GM23338 (cell line): ENCODE measurements at regions not wholly inside any gene's neighbourhood (a gene's known extent, or its start where the extent isn't known, plus 50 kb on each side); places are given as distances from the start of the nearest gene placed in this dataset.

Source experiments
- ATAC-seq: fragments of 200-7000 bp; cut with Tn5 transposase; 3 replicates; pipeline ENCODE4 v1.9.1; 2020
- DNase-seq: peaks from one replicate; pipeline ENCODE4 v3.0.0-alpha.2; 2015; ENCODE audit warnings: low spot score
- H2AFZ ChIP-seq: fragments of 200-600 bp; sonication (generic); 2 replicates; pipeline ENCODE4 v1.8.0; 2016; ENCODE audit warnings: antibody characterized with exemption, mild to moderate bottlenecking, moderate library complexity
- H3F3A ChIP-seq: fragments of 200-600 bp; sonication (generic); replicated peaks from 2 replicates; pipeline ENCODE4 v1.8.0; 2017; ENCODE audit warnings: antibody characterized with exemption, mixed run types, low read depth
- H3K27ac ChIP-seq: fragments of 200-600 bp; sonication (generic); 2 replicates; pipeline ENCODE4 v1.6.1; 2016; ENCODE audit warnings: low read depth
- H3K27me3 ChIP-seq: fragments of 200-600 bp; sonication (generic); 2 replicates; pipeline ENCODE4 v1.8.0; 2016; ENCODE audit warnings: mild to moderate bottlenecking, mixed run types, moderate library complexity; ENCODE audit not compliant: insufficient read depth
- H3K36me3 ChIP-seq: fragments of 200-600 bp; sonication (generic); 2 replicates; pipeline ENCODE4 v1.8.0; 2016; ENCODE audit warnings: mild to moderate bottlenecking; ENCODE audit not compliant: insufficient read depth
- H3K4me1 ChIP-seq: fragments of 200-600 bp; sonication (generic); 2 replicates; pipeline ENCODE4 v1.8.0; 2016; ENCODE audit warnings: mild to moderate bottlenecking, moderate library complexity; ENCODE audit not compliant: insufficient read depth
- H3K4me2 ChIP-seq: fragments of 200-600 bp; sonication (generic); 2 replicates; pipeline ENCODE4 v1.7.1; 2017; ENCODE audit warnings: mixed run types
- H3K4me3 ChIP-seq: fragments of 200-600 bp; sonication (generic); 2 replicates; pipeline ENCODE4 v1.6.1; 2016; ENCODE audit warnings: mixed run types
- H3K79me2 ChIP-seq: fragments of 200-600 bp; sonication (generic); replicated peaks from 2 replicates; pipeline ENCODE4 v1.8.0; 2017; ENCODE audit warnings: mild to moderate bottlenecking; ENCODE audit not compliant: insufficient read depth
- H3K9me2 ChIP-seq: fragments of 200-600 bp; sonication (generic); 2 replicates; pipeline ENCODE4 v1.8.0; 2017; ENCODE audit not compliant: insufficient read depth
- H4K20me1 ChIP-seq: fragments of 200-600 bp; sonication (generic); replicated peaks from 2 replicates; pipeline ENCODE4 v1.8.0; 2017; ENCODE audit warnings: mild to moderate bottlenecking; ENCODE audit not compliant: insufficient read depth
- H3K27ac Mint-ChIP-seq: 2 replicates; pipeline ENCODE4 v1.8.0; 2020; ENCODE audit warnings: inconsistent platforms, mild to moderate bottlenecking, moderate library complexity, mixed read lengths
- H3K27me3 Mint-ChIP-seq: 3 replicates; pipeline ENCODE4 v1.8.0; 2022; ENCODE audit warnings: low read depth, mild to moderate bottlenecking, moderate library complexity, mixed read lengths, inconsistent platforms; ENCODE audit not compliant: insufficient read depth, poor library complexity
- H3K36me3 Mint-ChIP-seq: 3 replicates; pipeline ENCODE4 v1.8.0; 2021; ENCODE audit warnings: low read depth, mild to moderate bottlenecking, inconsistent platforms, moderate library complexity, mixed read lengths
- H3K4me1 Mint-ChIP-seq: 3 replicates; pipeline ENCODE4 v1.8.0; 2020; ENCODE audit warnings: mild to moderate bottlenecking, inconsistent platforms, mixed read lengths
- H3K4me3 Mint-ChIP-seq: 3 replicates; pipeline ENCODE4 v1.8.0; 2021; ENCODE audit warnings: moderate library complexity, mild to moderate bottlenecking, inconsistent platforms, mixed read lengths
- H3K9me3 Mint-ChIP-seq: 3 replicates; pipeline ENCODE4 v1.8.0; 2020; ENCODE audit warnings: moderate library complexity, mild to moderate bottlenecking, inconsistent platforms, mixed read lengths
- CREB1 ChIP-seq: fragments of 250-450 bp; sonication (Bioruptor Pico); IDR thresholded peaks from 2 replicates; pipeline ENCODE4 v1.5.0; 2020; ENCODE audit warnings: low read depth, mild to moderate bottlenecking, moderate library complexity
- CTCF ChIP-seq, 2 experiments: fragments of 200-600 bp in 1 of 2; sonication (generic) in 1 of 2; conservative IDR thresholded peaks; 2 replicates each; pipeline versions ENCODE4 v1.5.1 to v1.6.1; 2016 to 2017; ENCODE audit warnings: antibody characterized with exemption in 2 of 2, low read depth in 2 of 2, mild to moderate bottlenecking in 2 of 2, moderate library complexity in 1 of 2
- EZH2 ChIP-seq: fragments of 200-600 bp; sonication (generic); IDR thresholded peaks from one replicate; pipeline ENCODE4 v1.8.0; 2017; ENCODE audit warnings: antibody characterized with exemption, mild to moderate bottlenecking, low read depth; ENCODE audit not compliant: unreplicated experiment
- EZH2phosphoT487 ChIP-seq: fragments of 200-600 bp; sonication (generic); IDR thresholded peaks from one replicate; pipeline ENCODE4 v1.8.1; 2018; ENCODE audit warnings: antibody characterized with exemption; ENCODE audit not compliant: unreplicated experiment
- JUNB ChIP-seq: IDR thresholded peaks from one replicate; pipeline ENCODE4 v1.6.1; 2016; ENCODE audit warnings: antibody characterized with exemption; ENCODE audit not compliant: unreplicated experiment
- NANOG ChIP-seq: IDR thresholded peaks from 2 replicates; pipeline ENCODE4 v1.6.1; 2016; ENCODE audit warnings: antibody characterized with exemption, borderline replicate concordance
- POLR2AphosphoS5 ChIP-seq: IDR thresholded peaks from 2 replicates; pipeline ENCODE4 v1.6.1; 2016; ENCODE audit warnings: antibody characterized with exemption, low read depth
- STAT1 ChIP-seq: IDR thresholded peaks from one replicate; pipeline ENCODE4 v1.6.1; 2016; ENCODE audit warnings: antibody characterized with exemption; ENCODE audit not compliant: unreplicated experiment
- ZNF114 ChIP-seq: fragments of 250-450 bp; sonication (Bioruptor Pico); IDR thresholded peaks from 2 replicates; pipeline ENCODE4 v1.5.0; 2020; ENCODE audit warnings: mild to moderate bottlenecking, moderate library complexity
- ZNF331 ChIP-seq: fragments of 250-450 bp; sonication (Bioruptor Pico); IDR thresholded peaks from 2 replicates; pipeline ENCODE4 v1.5.0; 2020; ENCODE audit warnings: low read depth, mild to moderate bottlenecking, moderate library complexity
- TF ChIP-seq, protein P1 (sequence below): IDR thresholded peaks from 2 replicates; pipeline ENCODE4 v1.6.1; 2016; ENCODE audit warnings: antibody characterized with exemption
- TF ChIP-seq, protein P2 (sequence below): IDR thresholded peaks from one replicate; pipeline ENCODE4 v1.6.1; 2018; ENCODE audit warnings: antibody characterized with exemption; ENCODE audit not compliant: unreplicated experiment

DNA sequence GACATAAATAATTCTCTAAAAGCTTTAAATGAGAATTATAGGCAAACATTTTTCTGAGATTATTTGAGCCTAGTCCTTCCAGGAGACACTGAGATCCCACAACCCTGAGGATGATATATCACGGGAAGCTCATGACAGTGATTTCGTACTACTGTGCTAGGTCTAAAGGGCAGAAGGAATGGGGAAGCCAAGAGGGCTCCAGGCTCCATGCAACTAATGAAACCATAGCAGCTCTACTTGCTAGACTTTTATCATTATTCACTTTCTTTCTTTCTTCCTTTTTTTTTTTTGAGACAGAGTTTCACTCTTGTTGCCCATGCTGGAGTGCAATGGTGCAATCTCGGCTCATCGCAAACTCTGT lies 57.3 kb upstream of the SGK1 start:
- no peak for DNase-seq
- Mint-ChIP-seq H3K27me3 (peaks cover 2% of the 10 kb centered on the region), H3K4me3 (no peak overlapping the region), H3K4me1 (peaks cover 11% of the 10 kb centered on the region), H3K9me3 (peaks cover 8% of the 10 kb centered on the region; the same call in 2 of the 3 replicates), H3K36me3 (peaks cover 6% of the 10 kb centered on the region; the same call in 2 of the 3 replicates), H3K27ac (no peak overlapping the region)
- Histone ChIP-seq H3K9me2 (no peaks in the 10 kb centered on the region; the same call in 1 of the 2 replicates), H3K4me1 (peaks cover 10% of the 10 kb centered on the region), H2AFZ (no peak overlapping the region), H3F3A (no peaks in the 10 kb centered on the region), H3K4me2 (no peak overlapping the region), H3K27me3 (no peaks in the 10 kb centered on the region), H3K4me3 (no peak overlapping the region), H4K20me1 (no peaks in the 10 kb centered on the region), H3K79me2 (no peaks in the 10 kb centered on the region), H3K36me3 (no peaks in the 10 kb centered on the region), H3K27ac (no peak overlapping the region)
- no peak for ATAC-seq
- TF ChIP-seq EZH2phosphoT487 (no peak), STAT1 (no peak), NANOG (no peak), POLR2AphosphoS5 (no peak), CREB1 (CRISPR knock-in tag) (no peak), ZNF114 (CRISPR knock-in tag) (no peak), CTCF (conservative IDR thresholded peaks at IDR 0.05; ENCODE audit: low read depth in 2 of 2) (no peak), EZH2 (no peak), JUNB (no peak), ZNF331 (no peak)
- TF ChIP-seq, protein P1, sequence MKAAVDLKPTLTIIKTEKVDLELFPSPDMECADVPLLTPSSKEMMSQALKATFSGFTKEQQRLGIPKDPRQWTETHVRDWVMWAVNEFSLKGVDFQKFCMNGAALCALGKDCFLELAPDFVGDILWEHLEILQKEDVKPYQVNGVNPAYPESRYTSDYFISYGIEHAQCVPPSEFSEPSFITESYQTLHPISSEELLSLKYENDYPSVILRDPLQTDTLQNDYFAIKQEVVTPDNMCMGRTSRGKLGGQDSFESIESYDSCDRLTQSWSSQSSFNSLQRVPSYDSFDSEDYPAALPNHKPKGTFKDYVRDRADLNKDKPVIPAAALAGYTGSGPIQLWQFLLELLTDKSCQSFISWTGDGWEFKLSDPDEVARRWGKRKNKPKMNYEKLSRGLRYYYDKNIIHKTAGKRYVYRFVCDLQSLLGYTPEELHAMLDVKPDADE: no peak
- TF ChIP-seq, protein P2, sequence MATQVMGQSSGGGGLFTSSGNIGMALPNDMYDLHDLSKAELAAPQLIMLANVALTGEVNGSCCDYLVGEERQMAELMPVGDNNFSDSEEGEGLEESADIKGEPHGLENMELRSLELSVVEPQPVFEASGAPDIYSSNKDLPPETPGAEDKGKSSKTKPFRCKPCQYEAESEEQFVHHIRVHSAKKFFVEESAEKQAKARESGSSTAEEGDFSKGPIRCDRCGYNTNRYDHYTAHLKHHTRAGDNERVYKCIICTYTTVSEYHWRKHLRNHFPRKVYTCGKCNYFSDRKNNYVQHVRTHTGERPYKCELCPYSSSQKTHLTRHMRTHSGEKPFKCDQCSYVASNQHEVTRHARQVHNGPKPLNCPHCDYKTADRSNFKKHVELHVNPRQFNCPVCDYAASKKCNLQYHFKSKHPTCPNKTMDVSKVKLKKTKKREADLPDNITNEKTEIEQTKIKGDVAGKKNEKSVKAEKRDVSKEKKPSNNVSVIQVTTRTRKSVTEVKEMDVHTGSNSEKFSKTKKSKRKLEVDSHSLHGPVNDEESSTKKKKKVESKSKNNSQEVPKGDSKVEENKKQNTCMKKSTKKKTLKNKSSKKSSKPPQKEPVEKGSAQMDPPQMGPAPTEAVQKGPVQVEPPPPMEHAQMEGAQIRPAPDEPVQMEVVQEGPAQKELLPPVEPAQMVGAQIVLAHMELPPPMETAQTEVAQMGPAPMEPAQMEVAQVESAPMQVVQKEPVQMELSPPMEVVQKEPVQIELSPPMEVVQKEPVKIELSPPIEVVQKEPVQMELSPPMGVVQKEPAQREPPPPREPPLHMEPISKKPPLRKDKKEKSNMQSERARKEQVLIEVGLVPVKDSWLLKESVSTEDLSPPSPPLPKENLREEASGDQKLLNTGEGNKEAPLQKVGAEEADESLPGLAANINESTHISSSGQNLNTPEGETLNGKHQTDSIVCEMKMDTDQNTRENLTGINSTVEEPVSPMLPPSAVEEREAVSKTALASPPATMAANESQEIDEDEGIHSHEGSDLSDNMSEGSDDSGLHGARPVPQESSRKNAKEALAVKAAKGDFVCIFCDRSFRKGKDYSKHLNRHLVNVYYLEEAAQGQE: no peak
